ENCODE measurements at regions not wholly inside any gene's neighbourhood (a gene's known extent, or its start where the extent isn't known, plus 50 kb on each side); places are given as distances from the start of the nearest gene placed in this dataset.
"Not testable (repeated sequence)": the region's sequence is repeated elsewhere in the genome, so short reads cannot be mapped to it uniquely, and the experiment has no call there.

- no peak for DNase-seq (ENCODE audit: low read depth, low spot score)
Observed at GRCh38 chr13:63855457-63856118, 2439.9 kb upstream of the PCDH20 start.

GRCh38 chr13:63853816-63854215, 2438.2 kb upstream of the PCDH20 start:
- no peak for DNase-seq (ENCODE audit: low read depth, low spot score)

- no peak for DNase-seq (ENCODE audit: low read depth, low spot score)
Observed at GRCh38 chr13:63851526-63851925, 2435.9 kb upstream of the PCDH20 start.

- DNase-seq (ENCODE audit: low read depth, low spot score) = no peak
Observed at GRCh38 chr13:63843766-63844699, 2428.4 kb upstream of the PCDH20 start.

- DNase-seq (ENCODE audit: low read depth, low spot score) = no peak
Observed at GRCh38 chr13:63842102-63842501, 2426.5 kb upstream of the PCDH20 start.

GRCh38 chr13:63840551-63841421, 2425.1 kb upstream of the PCDH20 start:
- no peak for DNase-seq (ENCODE audit: low read depth, low spot score)

- no peak for DNase-seq (ENCODE audit: low read depth, low spot score)
Observed at GRCh38 chr13:63838366-63839110, 2422.9 kb upstream of the PCDH20 start.

- not testable (repeated sequence) for DNase-seq (ENCODE audit: low read depth, low spot score)
Observed at GRCh38 chr13:63837701-63838100, 2422.1 kb upstream of the PCDH20 start.

- not testable (repeated sequence) for DNase-seq (ENCODE audit: low read depth, low spot score)
Observed at GRCh38 chr13:63829609-63830008, 2414.0 kb upstream of the PCDH20 start.

GRCh38 chr13:63821785-63822184, 2406.1 kb upstream of the PCDH20 start:
- not testable (repeated sequence) for DNase-seq (ENCODE audit: low read depth, low spot score)

- not testable (repeated sequence) for DNase-seq (ENCODE audit: low read depth, low spot score)
Observed at GRCh38 chr13:63811428-63812004, 2395.9 kb upstream of the PCDH20 start.

GRCh38 chr13:63791134-63791533, 2375.5 kb upstream of the PCDH20 start:
- not testable (repeated sequence) for DNase-seq (ENCODE audit: low read depth, low spot score)

- DNase-seq (ENCODE audit: low read depth, low spot score) = no peak
Observed at GRCh38 chr13:63774133-63774532, 2358.5 kb upstream of the PCDH20 start.

GRCh38 chr13:63773476-63773875, 2357.8 kb upstream of the PCDH20 start:
- no peak for DNase-seq (ENCODE audit: low read depth, low spot score)

GRCh38 chr13:63757683-63758082, 2342.0 kb upstream of the PCDH20 start:
- not testable (repeated sequence) for DNase-seq (ENCODE audit: low read depth, low spot score)

- DNase-seq (ENCODE audit: low read depth, low spot score) = not testable (repeated sequence)
Observed at GRCh38 chr13:63749857-63750256, 2334.2 kb upstream of the PCDH20 start.

- not testable (repeated sequence) for DNase-seq (ENCODE audit: low read depth, low spot score)
Observed at GRCh38 chr13:63741814-63742101, 2326.1 kb upstream of the PCDH20 start.

GRCh38 chr13:63741029-63741813, 2325.6 kb upstream of the PCDH20 start:
- DNase-seq (ENCODE audit: low read depth, low spot score) = no peak

- not testable (repeated sequence) for DNase-seq (ENCODE audit: low read depth, low spot score)
Observed at GRCh38 chr13:63739112-63739735, 2323.6 kb upstream of the PCDH20 start.
